IPS-18a (cell line): ENCODE measurements at regions not wholly inside any gene's neighbourhood (a gene's known extent, or its start where the extent isn't known, plus 50 kb on each side); places are given as distances from the start of the nearest gene placed in this dataset.

Experiments used
- H3K27ac ChIP-seq: one replicate; pipeline ENCODE4 v1.5.1; 2013; ENCODE audit warnings: low read length
- H3K27me3 ChIP-seq: one replicate; pipeline ENCODE4 v1.6.1; 2013; ENCODE audit warnings: mild to moderate bottlenecking, low read length; ENCODE audit not compliant: control insufficient read depth, insufficient read depth
- H3K36me3 ChIP-seq: one replicate; pipeline ENCODE4 v1.6.1; 2013; ENCODE audit warnings: low read depth, low read length; ENCODE audit not compliant: control insufficient read depth
- H3K4me1 ChIP-seq: one replicate; pipeline ENCODE4 v1.6.1; 2013; ENCODE audit warnings: low read depth, low read length; ENCODE audit not compliant: control insufficient read depth
- H3K4me3 ChIP-seq: one replicate; pipeline ENCODE4 v1.5.1; 2013; ENCODE audit warnings: low read length
- H3K9ac ChIP-seq: one replicate; pipeline ENCODE4 v1.6.1; 2013; ENCODE audit warnings: mild to moderate bottlenecking, low read length, moderate library complexity
- H3K9me3 ChIP-seq: one replicate; pipeline ENCODE4 v1.6.1; 2013; ENCODE audit warnings: low read depth, low read length; ENCODE audit not compliant: control insufficient read depth

- H3K36me3 ChIP-seq = no peaks in the 10 kb centered on the region
- no peaks in the 10 kb centered on the region for H3K27me3 ChIP-seq
- no peaks in the 10 kb centered on the region for H3K9me3 ChIP-seq
- H3K4me3 ChIP-seq = no peak overlapping the region
- no peak overlapping the region for H3K27ac ChIP-seq
- no peak overlapping the region for H3K9ac ChIP-seq
- H3K4me1 ChIP-seq = no peaks in the 10 kb centered on the region
Measured at GRCh38 chr22:47965896-47966295, 1203.4 kb downstream of the TBC1D22A start.

- Histone ChIP-seq H3K27ac (no peak overlapping the region), H3K4me1 (no peaks in the 10 kb centered on the region), H3K9ac (no peak overlapping the region), H3K4me3 (no peak overlapping the region), H3K9me3 (no peaks in the 10 kb centered on the region), H3K27me3 (no peaks in the 10 kb centered on the region), H3K36me3 (no peaks in the 10 kb centered on the region)
Measured at GRCh38 chr22:47965066-47965465, 1202.6 kb downstream of the TBC1D22A start.

GRCh38 chr22:47963660-47964059 lies 1201.2 kb downstream of the TBC1D22A start:
- H3K9ac ChIP-seq = no peak overlapping the region
- no peak overlapping the region for H3K27ac ChIP-seq
- no peaks in the 10 kb centered on the region for H3K27me3 ChIP-seq
- no peaks in the 10 kb centered on the region for H3K36me3 ChIP-seq
- H3K9me3 ChIP-seq = no peaks in the 10 kb centered on the region
- no peaks in the 10 kb centered on the region for H3K4me1 ChIP-seq
- no peak overlapping the region for H3K4me3 ChIP-seq

- H3K4me1 ChIP-seq = no peaks in the 10 kb centered on the region
- H3K27ac ChIP-seq = no peak overlapping the region
- no peak overlapping the region for H3K9ac ChIP-seq
- no peaks in the 10 kb centered on the region for H3K27me3 ChIP-seq
- H3K9me3 ChIP-seq = peaks cover 5% of the 10 kb centered on the region
- no peak overlapping the region for H3K4me3 ChIP-seq
- H3K36me3 ChIP-seq = no peaks in the 10 kb centered on the region
Measured at GRCh38 chr22:47957649-47958048, 1195.2 kb downstream of the TBC1D22A start.

GRCh38 chr22:47954107-47954506 lies 1191.7 kb downstream of the TBC1D22A start:
- Histone ChIP-seq H3K27me3 (no peaks in the 10 kb centered on the region), H3K4me3 (no peak overlapping the region), H3K36me3 (no peaks in the 10 kb centered on the region), H3K9ac (no peak overlapping the region), H3K4me1 (no peaks in the 10 kb centered on the region), H3K27ac (no peak overlapping the region), H3K9me3 (peaks cover 5% of the 10 kb centered on the region)

GRCh38 chr22:47944941-47945340 lies 1182.5 kb downstream of the TBC1D22A start:
- Histone ChIP-seq H3K4me3 (no peak overlapping the region), H3K27me3 (no peaks in the 10 kb centered on the region), H3K9me3 (no peaks in the 10 kb centered on the region)

GRCh38 chr22:47943729-47944700 lies 1181.6 kb downstream of the TBC1D22A start:
- Histone ChIP-seq H3K27ac (no peak overlapping the region), H3K4me1 (no peaks in the 10 kb centered on the region), H3K9ac (no peak overlapping the region)

More at GRCh38 chr22:47944941-47945340, 1182.5 kb downstream of the TBC1D22A start:
- H3K4me1 ChIP-seq = no peaks in the 10 kb centered on the region
- no peak overlapping the region for H3K27ac ChIP-seq
- no peaks in the 10 kb centered on the region for H3K36me3 ChIP-seq
- H3K9ac ChIP-seq = no peak overlapping the region

GRCh38 chr22:47940211-47940610 lies 1177.8 kb downstream of the TBC1D22A start:
- Histone ChIP-seq H3K9ac (no peak overlapping the region), H3K9me3 (no peaks in the 10 kb centered on the region), H3K36me3 (no peaks in the 10 kb centered on the region), H3K4me3 (no peak overlapping the region), H3K27ac (no peak overlapping the region), H3K27me3 (no peaks in the 10 kb centered on the region), H3K4me1 (no peaks in the 10 kb centered on the region)

More at GRCh38 chr22:47943729-47944700, 1181.6 kb downstream of the TBC1D22A start:
- H3K27me3 ChIP-seq = no peaks in the 10 kb centered on the region
- H3K9me3 ChIP-seq = no peaks in the 10 kb centered on the region
- H3K4me3 ChIP-seq = no peak overlapping the region
- H3K36me3 ChIP-seq = no peaks in the 10 kb centered on the region

- Histone ChIP-seq H3K4me1 (no peaks in the 10 kb centered on the region), H3K9me3 (peaks cover 4% of the 10 kb centered on the region), H3K36me3 (no peaks in the 10 kb centered on the region), H3K27me3 (no peaks in the 10 kb centered on the region), H3K4me3 (no peak overlapping the region), H3K27ac (no peak overlapping the region), H3K9ac (no peak overlapping the region)
Measured at GRCh38 chr22:47933891-47934290, 1171.4 kb downstream of the TBC1D22A start.

GRCh38 chr22:47933226-47933625 lies 1170.8 kb downstream of the TBC1D22A start:
- no peak overlapping the region for H3K4me3 ChIP-seq
- no peaks in the 10 kb centered on the region for H3K36me3 ChIP-seq
- H3K4me1 ChIP-seq = no peaks in the 10 kb centered on the region
- no peaks in the 10 kb centered on the region for H3K27me3 ChIP-seq
- peaks cover 4% of the 10 kb centered on the region for H3K9me3 ChIP-seq
- no peak overlapping the region for H3K9ac ChIP-seq
- no peak overlapping the region for H3K27ac ChIP-seq

- H3K4me3 ChIP-seq = no peak overlapping the region
- H3K36me3 ChIP-seq = no peaks in the 10 kb centered on the region
- H3K9ac ChIP-seq = no peak overlapping the region
- peaks cover 3% of the 10 kb centered on the region for H3K9me3 ChIP-seq
- no peaks in the 10 kb centered on the region for H3K4me1 ChIP-seq
- H3K27me3 ChIP-seq = no peaks in the 10 kb centered on the region
- no peak overlapping the region for H3K27ac ChIP-seq
Measured at GRCh38 chr22:47929646-47930185, 1167.3 kb downstream of the TBC1D22A start.
